Smooth muscle cell (in vitro differentiated cells): ENCODE measurements at regions not wholly inside any gene's neighbourhood (a gene's known extent, or its start where the extent isn't known, plus 50 kb on each side); places are given as distances from the start of the nearest gene placed in this dataset.

ENCODE experiments used
- DNase-seq: peaks from one replicate; lab custom pipeline; 2025; ENCODE audit not compliant: unreplicated experiment; lab: John Stamatoyannopoulos, UW
- H2AFZ ChIP-seq: fragments of 200-600 bp; sonication (generic); 2 replicates; pipeline ENCODE4 v1.6.0; 2016; ENCODE audit warnings: antibody characterized with exemption, low read depth, mild to moderate bottlenecking
- H3F3A ChIP-seq: fragments of 200-600 bp; sonication (generic); 2 replicates; pipeline ENCODE4 v1.6.0; 2017; ENCODE audit warnings: antibody characterized with exemption, low read depth
- H3K27ac ChIP-seq: fragments of 200-600 bp; sonication (generic); 2 replicates; pipeline ENCODE4 v1.5.1; 2016; ENCODE audit warnings: low read depth, mild to moderate bottlenecking
- H3K27me3 ChIP-seq: fragments of 200-600 bp; sonication (generic); 2 replicates; pipeline ENCODE4 v1.6.1; 2016; ENCODE audit warnings: low read depth, mild to moderate bottlenecking
- H3K36me3 ChIP-seq: fragments of 200-600 bp; sonication (generic); 2 replicates; pipeline ENCODE4 v1.5.1; 2016; ENCODE audit warnings: low read depth
- H3K4me1 ChIP-seq: fragments of 200-600 bp; sonication (generic); 2 replicates; pipeline ENCODE4 v1.5.1; 2016; ENCODE audit warnings: low read depth
- H3K4me2 ChIP-seq: fragments of 200-600 bp; sonication (generic); 2 replicates; pipeline ENCODE4 v1.6.0; 2016; ENCODE audit warnings: mild to moderate bottlenecking
- H3K4me3 ChIP-seq: fragments of 200-600 bp; sonication (generic); 2 replicates; pipeline ENCODE4 v1.5.1; 2016; ENCODE audit warnings: mild to moderate bottlenecking
- H3K79me2 ChIP-seq: fragments of 200-600 bp; sonication (generic); 2 replicates; pipeline ENCODE4 v1.6.0; 2016; ENCODE audit warnings: low read depth, mild to moderate bottlenecking
- H3K9ac ChIP-seq: fragments of 200-600 bp; sonication (generic); 2 replicates; pipeline ENCODE4 v1.6.0; 2016; ENCODE audit warnings: low read depth
- H3K9me3 ChIP-seq: fragments of 200-600 bp; sonication (generic); replicated peaks from 2 replicates; pipeline ENCODE4 v1.5.1; 2016; ENCODE audit warnings: low read depth
- H4K20me1 ChIP-seq: fragments of 200-600 bp; sonication (generic); 2 replicates; pipeline ENCODE4 v1.6.0; 2016; ENCODE audit warnings: low read depth
- WGBS: methylation state at CpG from one replicate; pipeline ENCODE4 v1.1.7; 2016; ENCODE audit warnings: low lambda C conversion rate; 5-methylcytosine and 5-hydroxymethylcytosine counted together
- TF ChIP-seq, protein P1 (sequence below): fragments of 200-600 bp; sonication (generic); IDR thresholded peaks from 2 replicates; pipeline ENCODE4 v1.5.1; 2017; ENCODE audit warnings: borderline replicate concordance, mild to moderate bottlenecking, antibody characterized with exemption; ENCODE audit not compliant: insufficient read depth, poor library complexity, severe bottlenecking

DNA sequence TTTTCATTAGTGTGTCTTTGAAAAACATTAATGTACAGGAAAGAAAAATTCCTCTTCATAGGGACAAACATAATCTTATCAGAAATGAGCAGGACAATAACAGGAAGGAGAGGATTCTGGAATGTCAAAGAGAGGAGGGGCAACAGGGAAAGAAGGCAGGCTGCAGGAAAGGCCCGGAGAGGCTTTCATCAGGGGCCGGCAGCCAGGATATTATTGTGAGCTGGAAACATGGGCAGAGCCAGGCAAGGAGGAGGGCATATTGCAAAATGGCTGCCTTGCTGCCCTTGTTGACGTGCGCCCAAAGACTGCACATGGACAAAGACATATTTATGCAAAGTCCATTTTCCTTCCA lies 433.7 kb downstream of the ETS1 start:
- WGBS = 83% methylated on average over 4 of the region's 4 CpGs
- no peak overlapping the region for H3K4me3 ChIP-seq
- H3K27ac ChIP-seq = no peak overlapping the region

GRCh38 chr11:128152796-128153696 lies 434.3 kb downstream of the ETS1 start:
- Histone ChIP-seq H3K4me2 (no peak overlapping the region), H2AFZ (peak overlapping the region; percentile 27), H3K27me3 (no peaks in the 10 kb centered on the region), H3K4me3 (no peak overlapping the region), H3F3A (no peaks in the 10 kb centered on the region), H4K20me1 (no peaks in the 10 kb centered on the region), H3K27ac (no peak overlapping the region), H3K4me1 (no peaks in the 10 kb centered on the region), H3K36me3 (no peaks in the 10 kb centered on the region), H3K9ac (no peak overlapping the region), H3K9me3 (no peaks in the 10 kb centered on the region), H3K79me2 (no peaks in the 10 kb centered on the region)
- 73% methylated on average over 5 of the region's 6 CpGs for whole genome bisulfite sequencing
- no peak for DNase-seq
- TF ChIP-seq, protein P1, sequence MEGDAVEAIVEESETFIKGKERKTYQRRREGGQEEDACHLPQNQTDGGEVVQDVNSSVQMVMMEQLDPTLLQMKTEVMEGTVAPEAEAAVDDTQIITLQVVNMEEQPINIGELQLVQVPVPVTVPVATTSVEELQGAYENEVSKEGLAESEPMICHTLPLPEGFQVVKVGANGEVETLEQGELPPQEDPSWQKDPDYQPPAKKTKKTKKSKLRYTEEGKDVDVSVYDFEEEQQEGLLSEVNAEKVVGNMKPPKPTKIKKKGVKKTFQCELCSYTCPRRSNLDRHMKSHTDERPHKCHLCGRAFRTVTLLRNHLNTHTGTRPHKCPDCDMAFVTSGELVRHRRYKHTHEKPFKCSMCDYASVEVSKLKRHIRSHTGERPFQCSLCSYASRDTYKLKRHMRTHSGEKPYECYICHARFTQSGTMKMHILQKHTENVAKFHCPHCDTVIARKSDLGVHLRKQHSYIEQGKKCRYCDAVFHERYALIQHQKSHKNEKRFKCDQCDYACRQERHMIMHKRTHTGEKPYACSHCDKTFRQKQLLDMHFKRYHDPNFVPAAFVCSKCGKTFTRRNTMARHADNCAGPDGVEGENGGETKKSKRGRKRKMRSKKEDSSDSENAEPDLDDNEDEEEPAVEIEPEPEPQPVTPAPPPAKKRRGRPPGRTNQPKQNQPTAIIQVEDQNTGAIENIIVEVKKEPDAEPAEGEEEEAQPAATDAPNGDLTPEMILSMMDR = no peak

More for the DNA sequence above, 433.7 kb downstream of the ETS1 start:
- Histone ChIP-seq H3K79me2 (no peaks in the 10 kb centered on the region), H3K36me3 (no peaks in the 10 kb centered on the region), H2AFZ (peak overlapping the region; percentile 27), H4K20me1 (no peaks in the 10 kb centered on the region), H3K4me2 (no peak overlapping the region), H3K27me3 (no peaks in the 10 kb centered on the region), H3K9me3 (no peaks in the 10 kb centered on the region), H3K9ac (no peak overlapping the region), H3K4me1 (no peaks in the 10 kb centered on the region), H3F3A (no peaks in the 10 kb centered on the region)
- TF ChIP-seq, protein P1 = no peak
- DNase-seq = no peak

- no peak overlapping the region for H2AFZ ChIP-seq
- H3K9me3 ChIP-seq = no peaks in the 10 kb centered on the region
- no peaks in the 10 kb centered on the region for H3K4me1 ChIP-seq
- H3K4me2 ChIP-seq = no peak overlapping the region
- H3K79me2 ChIP-seq = no peaks in the 10 kb centered on the region
- no peak for DNase-seq
- no peaks in the 10 kb centered on the region for H3K27me3 ChIP-seq
- H3F3A ChIP-seq = no peaks in the 10 kb centered on the region
- H4K20me1 ChIP-seq = no peaks in the 10 kb centered on the region
- H3K4me3 ChIP-seq = no peak overlapping the region
- TF ChIP-seq, protein P1 = no peak
- no peak overlapping the region for H3K27ac ChIP-seq
- H3K36me3 ChIP-seq = no peaks in the 10 kb centered on the region
- H3K9ac ChIP-seq = no peak overlapping the region
Observed at GRCh38 chr11:128151780-128152179, 435.6 kb downstream of the ETS1 start.

GRCh38 chr11:128151338-128151737 lies 436.0 kb downstream of the ETS1 start:
- no peak overlapping the region for H3K4me3 ChIP-seq
- no peaks in the 10 kb centered on the region for H3F3A ChIP-seq
- WGBS = 89% methylated on average over 2 of the region's 2 CpGs
- H3K4me1 ChIP-seq = no peaks in the 10 kb centered on the region
- no peak overlapping the region for H3K27ac ChIP-seq
- no peak overlapping the region for H3K4me2 ChIP-seq
- no peak overlapping the region for H2AFZ ChIP-seq
- no peaks in the 10 kb centered on the region for H3K36me3 ChIP-seq
- H3K9me3 ChIP-seq = no peaks in the 10 kb centered on the region
- no peak overlapping the region for H3K9ac ChIP-seq
- H4K20me1 ChIP-seq = no peaks in the 10 kb centered on the region
- H3K27me3 ChIP-seq = no peaks in the 10 kb centered on the region
- no peaks in the 10 kb centered on the region for H3K79me2 ChIP-seq
- no peak for DNase-seq
- TF ChIP-seq, protein P1 = no peak
